GM18499 (cell line): ENCODE measurements at regions not wholly inside any gene's neighbourhood (a gene's known extent, or its start where the extent isn't known, plus 50 kb on each side); places are given as distances from the start of the nearest gene placed in this dataset.

ENCODE experiments used
- ATAC-seq: cut with Tn5 transposase; IDR thresholded peaks from one replicate; pipeline ENCODE4 v1.9.1; 2021; ENCODE audit warnings: moderate number of reproducible peaks; ENCODE audit not compliant: insufficient read depth, unreplicated experiment

GRCh38 chrX:20884565-20884964, 489.7 kb upstream of the CNKSR2 start:
- no peak for ATAC-seq

GRCh38 chrX:20863649-20864048, 510.6 kb upstream of the CNKSR2 start:
- no peak for ATAC-seq

GRCh38 chrX:20861113-20861512, 513.1 kb upstream of the CNKSR2 start:
- ATAC-seq: no peak

GRCh38 chrX:20857746-20858145, 516.5 kb upstream of the CNKSR2 start:
- no peak for ATAC-seq

GRCh38 chrX:20838477-20838876, 535.7 kb upstream of the CNKSR2 start:
- no peak for ATAC-seq

GRCh38 chrX:20829665-20830491, 544.3 kb upstream of the CNKSR2 start:
- no peak for ATAC-seq

GRCh38 chrX:20825984-20826383, 548.2 kb upstream of the CNKSR2 start:
- no peak for ATAC-seq

GRCh38 chrX:20803971-20804370, 537.3 kb upstream of the RPS6KA3 start:
- no peak for ATAC-seq

GRCh38 chrX:20802036-20802435, 535.3 kb upstream of the RPS6KA3 start:
- ATAC-seq: no peak

- no peak for ATAC-seq
Observed at GRCh38 chrX:20796450-20796849, 529.7 kb upstream of the RPS6KA3 start.

GRCh38 chrX:20789103-20789502, 522.4 kb upstream of the RPS6KA3 start:
- no peak for ATAC-seq

- no peak for ATAC-seq
Observed at GRCh38 chrX:20767346-20767745, 500.6 kb upstream of the RPS6KA3 start.

GRCh38 chrX:20756585-20756984, 489.9 kb upstream of the RPS6KA3 start:
- no peak for ATAC-seq

GRCh38 chrX:20753076-20753475, 486.4 kb upstream of the RPS6KA3 start:
- no peak for ATAC-seq

- no peak for ATAC-seq
Observed at GRCh38 chrX:20746690-20747089, 480.0 kb upstream of the RPS6KA3 start.

- ATAC-seq: no peak
Observed at GRCh38 chrX:20743046-20743445, 476.3 kb upstream of the RPS6KA3 start.

GRCh38 chrX:20742106-20742505, 475.4 kb upstream of the RPS6KA3 start:
- no peak for ATAC-seq

GRCh38 chrX:20740443-20740842, 473.7 kb upstream of the RPS6KA3 start:
- ATAC-seq: no peak

- no peak for ATAC-seq
Observed at GRCh38 chrX:20739038-20739745, 472.5 kb upstream of the RPS6KA3 start.

- no peak for ATAC-seq
Observed at GRCh38 chrX:20729416-20729815, 462.7 kb upstream of the RPS6KA3 start.

GRCh38 chrX:20727447-20727846, 460.7 kb upstream of the RPS6KA3 start:
- no peak for ATAC-seq
